OCI-LY1 (cell line): ENCODE measurements at regions not wholly inside any gene's neighbourhood (a gene's known extent, or its start where the extent isn't known, plus 50 kb on each side); places are given as distances from the start of the nearest gene placed in this dataset.

Source experiments
- H2AFZ ChIP-seq: fragments of 200-600 bp; sonication (generic), shearing (Covaris generic); 2 replicates; pipeline ENCODE4 v1.6.0; 2014; ENCODE audit warnings: antibody characterized with exemption, mild to moderate bottlenecking, low read length
- H3F3A ChIP-seq: fragments of 200-600 bp; sonication (generic), shearing (Covaris generic); 2 replicates; pipeline ENCODE4 v1.6.0; 2014; ENCODE audit warnings: mild to moderate bottlenecking, antibody characterized with exemption, low read length, moderate library complexity; ENCODE audit not compliant: insufficient read depth
- H3K27ac ChIP-seq: fragments of 200-600 bp; sonication (generic); 2 replicates; pipeline ENCODE4 v1.5.1; 2014; ENCODE audit warnings: low read length, mixed run types, mild to moderate bottlenecking, low read depth; ENCODE audit not compliant: poor library complexity, severe bottlenecking
- H3K27me3 ChIP-seq: fragments of 200-600 bp; sonication (generic); 2 replicates; pipeline ENCODE4 v1.6.0; 2014; ENCODE audit warnings: antibody characterized with exemption, mild to moderate bottlenecking, low read length, moderate library complexity; ENCODE audit not compliant: insufficient read depth
- H3K36me3 ChIP-seq: fragments of 200-600 bp; sonication (generic); 2 replicates; pipeline ENCODE4 v1.6.1; 2014; ENCODE audit warnings: mild to moderate bottlenecking, antibody characterized with exemption, low read length, moderate library complexity, mixed read lengths; ENCODE audit not compliant: insufficient read depth
- H3K4me1 ChIP-seq: fragments of 200-600 bp; sonication (generic); 2 replicates; pipeline ENCODE4 v1.5.1; 2014; ENCODE audit warnings: mild to moderate bottlenecking, low read length, moderate library complexity; ENCODE audit not compliant: insufficient read depth, severe bottlenecking
- H3K4me2 ChIP-seq: fragments of 200-600 bp; sonication (generic), shearing (Covaris generic); 2 replicates; pipeline ENCODE4 v1.6.1; 2014; ENCODE audit warnings: low read length
- H3K4me3 ChIP-seq: fragments of 200-600 bp; sonication (generic); 2 replicates; pipeline ENCODE4 v1.5.1; 2014; ENCODE audit warnings: low read length, low read depth, mild to moderate bottlenecking, mixed read lengths; ENCODE audit not compliant: poor library complexity, severe bottlenecking
- H3K79me2 ChIP-seq: fragments of 200-600 bp; shearing (Covaris generic); 2 replicates; pipeline ENCODE4 v1.6.1; 2016; ENCODE audit warnings: mixed run types, low read length, mixed read lengths; ENCODE audit not compliant: insufficient read depth
- H3K9ac ChIP-seq: fragments of 200-600 bp; sonication (generic), shearing (Covaris generic); 2 replicates; pipeline ENCODE4 v1.6.1; 2014; ENCODE audit warnings: mild to moderate bottlenecking, low read length, mixed read lengths
- H3K9me2 ChIP-seq: fragments of 200-600 bp; sonication (generic), shearing (Covaris generic); 2 replicates; pipeline ENCODE4 v1.6.1; 2014; ENCODE audit warnings: low read depth, mild to moderate bottlenecking, low read length, mixed read lengths
- H3K9me3 ChIP-seq: fragments of 200-600 bp; shearing (Covaris generic); 2 replicates; pipeline ENCODE4 v1.6.1; 2014; ENCODE audit warnings: low read length, mixed read lengths
- H4K20me1 ChIP-seq: fragments of 200-600 bp; sonication (generic), shearing (Covaris generic); 2 replicates; pipeline ENCODE4 v1.6.0; 2016; ENCODE audit warnings: mild to moderate bottlenecking, low read length; ENCODE audit not compliant: insufficient read depth
- EZH2 ChIP-seq: fragments of 200-600 bp; sonication (generic), shearing (Covaris generic); IDR thresholded peaks from 2 replicates; pipeline ENCODE4 v1.8.0; 2017; ENCODE audit warnings: borderline replicate concordance, mixed run types, mild to moderate bottlenecking, antibody characterized with exemption, low read length, moderate library complexity, mixed read lengths
- TF ChIP-seq, protein P1 (sequence below): fragments of 200-600 bp; sonication (generic), shearing (Covaris generic); IDR thresholded peaks from 2 replicates; pipeline ENCODE4 v1.5.1; 2017; ENCODE audit warnings: mild to moderate bottlenecking, antibody characterized with exemption, low read length, moderate library complexity, mixed read lengths

DNA sequence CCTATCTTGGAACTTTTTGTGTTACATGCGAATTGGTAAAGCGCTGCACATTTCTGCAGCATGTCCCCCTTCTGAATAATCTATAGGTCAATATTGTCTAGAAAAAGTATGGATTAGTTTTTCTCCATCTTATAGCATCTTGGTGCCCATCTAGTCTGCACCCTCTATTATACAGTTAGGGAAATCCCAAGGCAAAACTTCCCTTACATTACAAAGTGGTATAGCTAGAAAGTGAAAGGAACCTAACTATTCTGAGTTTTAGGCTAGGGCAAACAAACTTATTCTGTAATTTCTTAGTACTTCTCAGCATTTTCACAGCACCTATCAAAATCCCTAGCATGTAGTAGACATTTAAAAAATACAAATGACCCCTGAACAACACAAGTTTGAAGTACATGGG lies 133.5 kb upstream of the CCDC28A start:
- Histone ChIP-seq H3K36me3 (no peaks in the 10 kb centered on the region), H4K20me1 (no peaks in the 10 kb centered on the region), H3K4me3 (no peak overlapping the region), H3K4me2 (no peak overlapping the region), H3K9me2 (no peaks in the 10 kb centered on the region), H3F3A (no peaks in the 10 kb centered on the region), H3K9ac (no peak overlapping the region), H3K79me2 (no peaks in the 10 kb centered on the region), H2AFZ (no peak overlapping the region), H3K4me1 (no peaks in the 10 kb centered on the region), H3K9me3 (no peaks in the 10 kb centered on the region), H3K27me3 (no peaks in the 10 kb centered on the region), H3K27ac (no peak overlapping the region)
- TF ChIP-seq EZH2, result no peak
- TF ChIP-seq, protein P1, sequence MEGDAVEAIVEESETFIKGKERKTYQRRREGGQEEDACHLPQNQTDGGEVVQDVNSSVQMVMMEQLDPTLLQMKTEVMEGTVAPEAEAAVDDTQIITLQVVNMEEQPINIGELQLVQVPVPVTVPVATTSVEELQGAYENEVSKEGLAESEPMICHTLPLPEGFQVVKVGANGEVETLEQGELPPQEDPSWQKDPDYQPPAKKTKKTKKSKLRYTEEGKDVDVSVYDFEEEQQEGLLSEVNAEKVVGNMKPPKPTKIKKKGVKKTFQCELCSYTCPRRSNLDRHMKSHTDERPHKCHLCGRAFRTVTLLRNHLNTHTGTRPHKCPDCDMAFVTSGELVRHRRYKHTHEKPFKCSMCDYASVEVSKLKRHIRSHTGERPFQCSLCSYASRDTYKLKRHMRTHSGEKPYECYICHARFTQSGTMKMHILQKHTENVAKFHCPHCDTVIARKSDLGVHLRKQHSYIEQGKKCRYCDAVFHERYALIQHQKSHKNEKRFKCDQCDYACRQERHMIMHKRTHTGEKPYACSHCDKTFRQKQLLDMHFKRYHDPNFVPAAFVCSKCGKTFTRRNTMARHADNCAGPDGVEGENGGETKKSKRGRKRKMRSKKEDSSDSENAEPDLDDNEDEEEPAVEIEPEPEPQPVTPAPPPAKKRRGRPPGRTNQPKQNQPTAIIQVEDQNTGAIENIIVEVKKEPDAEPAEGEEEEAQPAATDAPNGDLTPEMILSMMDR, result no peak

DNA sequence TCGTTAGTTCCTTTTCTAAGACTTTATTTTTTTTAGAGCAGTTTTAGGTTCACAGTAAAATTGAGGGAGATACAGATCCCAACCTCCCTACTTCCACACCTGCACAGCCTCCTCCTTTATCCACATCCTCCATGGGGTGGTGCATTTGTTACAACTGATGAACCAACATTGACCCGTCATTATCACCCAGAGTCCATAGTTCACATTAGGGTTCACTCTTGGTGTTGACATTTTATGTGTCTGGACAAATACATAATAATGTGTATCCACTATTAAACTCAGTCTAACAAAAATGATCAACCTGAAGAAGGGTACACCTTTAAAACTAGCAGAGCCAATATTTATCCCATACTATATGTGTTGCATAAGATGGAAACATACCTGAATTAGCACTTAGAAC lies 130.4 kb upstream of the CCDC28A start:
- Histone ChIP-seq H3K79me2 (no peaks in the 10 kb centered on the region), H3K27ac (no peak overlapping the region), H3K9ac (no peak overlapping the region), H3K27me3 (no peaks in the 10 kb centered on the region), H2AFZ (no peak overlapping the region), H3F3A (no peaks in the 10 kb centered on the region), H4K20me1 (no peaks in the 10 kb centered on the region), H3K9me2 (no peaks in the 10 kb centered on the region), H3K36me3 (no peaks in the 10 kb centered on the region), H3K9me3 (no peaks in the 10 kb centered on the region), H3K4me3 (no peak overlapping the region), H3K4me1 (no peaks in the 10 kb centered on the region), H3K4me2 (no peak overlapping the region)
- no peak for TF ChIP-seq EZH2
- TF ChIP-seq, protein P1, result no peak

DNA sequence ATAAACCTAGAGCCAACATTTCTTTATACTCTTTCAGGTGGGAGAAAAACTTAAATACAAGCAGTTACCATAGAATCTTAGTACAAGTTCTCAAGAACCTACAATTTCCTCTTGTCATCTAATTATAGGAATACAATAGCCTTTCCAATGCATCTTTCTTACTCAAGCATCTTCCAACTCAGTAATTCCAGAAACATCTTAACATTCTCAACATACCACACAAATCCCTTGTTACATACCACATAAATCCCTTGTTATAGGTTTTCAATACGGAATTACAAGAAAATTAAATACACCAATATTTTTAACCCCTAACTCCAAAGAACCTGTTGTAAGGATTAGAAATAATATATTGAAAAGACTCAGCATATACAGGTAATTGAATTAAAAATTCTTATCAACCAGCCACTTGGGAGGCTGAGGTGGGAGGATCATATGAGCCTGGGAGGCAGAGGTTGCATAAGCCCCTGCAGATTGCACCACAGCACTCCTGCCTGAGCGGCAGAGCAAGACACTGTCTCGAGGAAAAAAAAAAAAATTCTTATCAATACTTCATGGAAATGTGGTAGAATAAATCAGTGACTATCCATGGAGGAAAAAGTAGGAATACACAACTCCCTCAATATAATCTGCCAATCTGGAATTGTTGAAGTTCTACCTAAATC lies 127.5 kb upstream of the CCDC28A start:
- Histone ChIP-seq H3K27ac (no peak overlapping the region), H3K4me3 (no peak overlapping the region), H3F3A (no peaks in the 10 kb centered on the region), H3K9me3 (no peaks in the 10 kb centered on the region), H3K27me3 (no peaks in the 10 kb centered on the region), H3K4me2 (no peak overlapping the region), H3K36me3 (no peaks in the 10 kb centered on the region), H2AFZ (no peak overlapping the region), H3K9ac (no peak overlapping the region), H4K20me1 (no peaks in the 10 kb centered on the region), H3K9me2 (no peaks in the 10 kb centered on the region), H3K79me2 (no peaks in the 10 kb centered on the region), H3K4me1 (no peaks in the 10 kb centered on the region)
- TF ChIP-seq EZH2, result no peak
- TF ChIP-seq, protein P1, result no peak
